Bronchial epithelial cell (primary cell): ENCODE measurements at regions not wholly inside any gene's neighbourhood (a gene's known extent, or its start where the extent isn't known, plus 50 kb on each side); places are given as distances from the start of the nearest gene placed in this dataset.

Source experiments
- DNase-seq: peaks from one replicate; pipeline ENCODE4 v3.0.0-alpha.2; 2010; ENCODE audit warnings: low read depth
- FAIRE-seq: peaks from 2 replicates; lab custom pipeline; 2011; peaks lifted over from hg19 to GRCh38; lab: Jason Lieb, UNC
- H3K27me3 ChIP-seq: 2 replicates; pipeline ENCODE4 v1.5.1; 2011; ENCODE audit warnings: low read length; ENCODE audit not compliant: control insufficient read depth, insufficient read depth
- H3K36me3 ChIP-seq: 2 replicates; pipeline ENCODE4 v1.5.1; 2011; ENCODE audit warnings: low read length; ENCODE audit not compliant: control insufficient read depth, insufficient read depth
- H3K4me3 ChIP-seq: 2 replicates; pipeline ENCODE4 v1.5.1; 2011; ENCODE audit warnings: mild to moderate bottlenecking, low read depth, low read length, control low read depth
- TF ChIP-seq, protein P1 (sequence below): IDR thresholded peaks from 2 replicates; pipeline ENCODE4 v1.5.1; 2011; ENCODE audit warnings: mild to moderate bottlenecking, moderate library complexity, low read length, control low read depth, inconsistent platforms; ENCODE audit not compliant: insufficient read depth, severe bottlenecking

GRCh38 chr10:60705376-60705775 lies 72.9 kb upstream of the CDK1 start:
- TF ChIP-seq, protein P1, sequence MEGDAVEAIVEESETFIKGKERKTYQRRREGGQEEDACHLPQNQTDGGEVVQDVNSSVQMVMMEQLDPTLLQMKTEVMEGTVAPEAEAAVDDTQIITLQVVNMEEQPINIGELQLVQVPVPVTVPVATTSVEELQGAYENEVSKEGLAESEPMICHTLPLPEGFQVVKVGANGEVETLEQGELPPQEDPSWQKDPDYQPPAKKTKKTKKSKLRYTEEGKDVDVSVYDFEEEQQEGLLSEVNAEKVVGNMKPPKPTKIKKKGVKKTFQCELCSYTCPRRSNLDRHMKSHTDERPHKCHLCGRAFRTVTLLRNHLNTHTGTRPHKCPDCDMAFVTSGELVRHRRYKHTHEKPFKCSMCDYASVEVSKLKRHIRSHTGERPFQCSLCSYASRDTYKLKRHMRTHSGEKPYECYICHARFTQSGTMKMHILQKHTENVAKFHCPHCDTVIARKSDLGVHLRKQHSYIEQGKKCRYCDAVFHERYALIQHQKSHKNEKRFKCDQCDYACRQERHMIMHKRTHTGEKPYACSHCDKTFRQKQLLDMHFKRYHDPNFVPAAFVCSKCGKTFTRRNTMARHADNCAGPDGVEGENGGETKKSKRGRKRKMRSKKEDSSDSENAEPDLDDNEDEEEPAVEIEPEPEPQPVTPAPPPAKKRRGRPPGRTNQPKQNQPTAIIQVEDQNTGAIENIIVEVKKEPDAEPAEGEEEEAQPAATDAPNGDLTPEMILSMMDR = no peak
- FAIRE-seq = no peak

DNA sequence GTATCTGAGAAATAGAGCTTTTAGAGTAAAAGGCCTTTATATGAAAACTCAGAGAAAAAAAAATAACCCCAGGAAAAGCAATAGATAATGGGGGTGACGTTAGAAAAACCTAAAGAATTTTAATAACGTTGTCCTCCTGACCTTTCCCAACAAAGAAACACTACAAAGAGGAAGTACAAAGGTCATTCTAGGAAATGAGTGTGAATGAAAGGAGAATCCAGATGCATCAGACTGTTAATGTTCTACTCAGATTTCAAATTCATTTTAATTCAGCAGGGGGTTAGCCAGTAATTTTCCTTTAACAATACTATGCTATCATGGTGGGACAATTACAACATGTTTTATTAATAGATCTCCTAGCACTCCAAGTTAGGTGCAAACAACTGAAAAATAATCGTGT lies 73.8 kb upstream of the CDK1 start:
- FAIRE-seq = no peak

More at GRCh38 chr10:60705376-60705775, 72.9 kb upstream of the CDK1 start:
- Histone ChIP-seq H3K36me3 (no peaks in the 10 kb centered on the region), H3K4me3 (no peak overlapping the region), H3K27me3 (no peaks in the 10 kb centered on the region)
- DNase-seq = no peak

GRCh38 chr10:60703266-60704041 lies 74.8 kb upstream of the CDK1 start:
- Histone ChIP-seq H3K27me3 (no peaks in the 10 kb centered on the region), H3K4me3 (no peak overlapping the region), H3K36me3 (no peaks in the 10 kb centered on the region)
- FAIRE-seq (no peak), DNase-seq (no peak)
- TF ChIP-seq, protein P1 = no peak

More for the DNA sequence above, 73.8 kb upstream of the CDK1 start:
- TF ChIP-seq, protein P1 = no peak
- no peak for DNase-seq
- Histone ChIP-seq H3K36me3 (no peaks in the 10 kb centered on the region), H3K27me3 (no peaks in the 10 kb centered on the region), H3K4me3 (no peak overlapping the region)

DNA sequence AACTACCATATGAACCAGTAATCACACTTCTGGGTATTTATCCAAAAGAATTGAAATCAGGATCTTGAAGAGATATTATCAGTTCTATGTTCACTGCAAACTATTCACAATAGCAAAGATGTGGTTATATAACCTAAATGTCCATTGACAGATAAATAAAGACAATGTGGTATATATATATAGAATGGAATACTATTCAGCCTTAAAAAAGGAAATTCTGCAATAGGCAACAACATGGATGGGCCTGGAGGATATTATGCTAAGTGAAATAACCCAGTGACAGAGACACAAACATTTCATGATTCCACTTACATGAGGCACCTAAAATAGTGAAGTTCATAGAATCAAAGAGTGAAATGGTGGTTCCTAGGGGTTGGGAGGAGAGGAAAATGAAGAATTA lies 90.6 kb upstream of the CDK1 start:
- TF ChIP-seq, protein P1 = no peak
- no peak for DNase-seq
- H3K4me3 ChIP-seq = no peak overlapping the region
- no peaks in the 10 kb centered on the region for H3K36me3 ChIP-seq
- no peak for FAIRE-seq
- H3K27me3 ChIP-seq = no peaks in the 10 kb centered on the region

GRCh38 chr10:60684091-60684490 lies 94.2 kb upstream of the CDK1 start:
- Histone ChIP-seq H3K27me3 (no peaks in the 10 kb centered on the region), H3K36me3 (no peaks in the 10 kb centered on the region), H3K4me3 (no peak overlapping the region)
- no peak for FAIRE-seq
- DNase-seq = no peak
- TF ChIP-seq, protein P1 = no peak
